ENCODE measurements at regions not wholly inside any gene's neighbourhood (a gene's known extent, or its start where the extent isn't known, plus 50 kb on each side); places are given as distances from the start of the nearest gene placed in this dataset.

DNA sequence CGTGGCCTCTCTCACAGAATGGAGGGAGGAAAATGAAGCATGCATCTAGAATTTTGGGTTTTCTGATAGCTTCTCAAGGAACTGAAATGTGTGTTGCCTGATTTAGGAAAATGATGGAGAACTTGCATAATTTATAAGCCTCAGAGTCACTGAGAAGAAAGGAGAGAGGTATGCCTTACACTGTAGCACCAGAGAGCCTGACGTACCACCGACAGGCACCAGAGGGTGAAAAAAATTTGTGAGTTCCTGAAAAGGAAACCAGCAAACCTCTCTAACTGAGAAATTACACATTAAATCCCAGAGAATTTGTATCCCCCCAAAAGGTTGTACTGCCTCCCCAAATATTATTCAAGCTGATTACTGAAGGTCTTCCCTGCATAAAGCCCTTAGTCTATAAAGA, 915.3 kb upstream of the SLITRK6 start:
- Histone ChIP-seq H3K4me1 (no peaks in the 10 kb centered on the region), H3K4me3 (no peak overlapping the region), H3K27me3 (no peaks in the 10 kb centered on the region), H3K9me3 (no peaks in the 10 kb centered on the region), H3K36me3 (no peaks in the 10 kb centered on the region), H3K27ac (no peak overlapping the region)
- WGBS, 2 donors, result 85 to 90% methylated on average over 3 of the region's 3 CpGs
- TF ChIP-seq CTCF (IDR thresholded peaks at IDR 0.05) (no peak), EP300 (IDR thresholded peaks at IDR 0.05) (no peak), POLR2A (IDR thresholded peaks at IDR 0.05) (no peak)
- DNase-seq (ENCODE audit: low spot score in 2 of 2), result no peak

GRCh38 chr13:86725105-86725504, 925.9 kb upstream of the SLITRK6 start:
- H3K36me3 ChIP-seq, result no peaks in the 10 kb centered on the region
- H3K9me3 ChIP-seq, result no peaks in the 10 kb centered on the region
- H3K27ac ChIP-seq, result no peak overlapping the region
- no peaks in the 10 kb centered on the region for H3K4me1 ChIP-seq
- WGBS, 2 donors, result 59 to 65% methylated on average over 3 of the region's 3 CpGs
- DNase-seq (ENCODE audit: low spot score in 2 of 2), result no peak
- TF ChIP-seq POLR2A (IDR thresholded peaks at IDR 0.05) (no peak), CTCF (IDR thresholded peaks at IDR 0.05) (no peak), EP300 (IDR thresholded peaks at IDR 0.05) (no peak)
- no peaks in the 10 kb centered on the region for H3K27me3 ChIP-seq
- H3K4me3 ChIP-seq, result no peak overlapping the region

- no peak for DNase-seq (ENCODE audit: low spot score in 2 of 2)
- Histone ChIP-seq H3K4me3 (no peak overlapping the region), H3K36me3 (no peaks in the 10 kb centered on the region), H3K27ac (no peak overlapping the region), H3K9me3 (peaks cover 0 to 12% (median 0%) of the 10 kb centered on the region in 4 donors), H3K27me3 (no peaks in the 10 kb centered on the region), H3K4me1 (no peaks in the 10 kb centered on the region)
- WGBS, 2 donors, result 44 to 62% methylated on average over 2 of the region's 2 CpGs
- TF ChIP-seq CTCF (IDR thresholded peaks at IDR 0.05), result no peak
- TF ChIP-seq POLR2A (IDR thresholded peaks at IDR 0.05), result no peak
- TF ChIP-seq EP300 (IDR thresholded peaks at IDR 0.05), result no peak
Observed at GRCh38 chr13:86729206-86729605, 930.0 kb upstream of the SLITRK6 start.

DNA sequence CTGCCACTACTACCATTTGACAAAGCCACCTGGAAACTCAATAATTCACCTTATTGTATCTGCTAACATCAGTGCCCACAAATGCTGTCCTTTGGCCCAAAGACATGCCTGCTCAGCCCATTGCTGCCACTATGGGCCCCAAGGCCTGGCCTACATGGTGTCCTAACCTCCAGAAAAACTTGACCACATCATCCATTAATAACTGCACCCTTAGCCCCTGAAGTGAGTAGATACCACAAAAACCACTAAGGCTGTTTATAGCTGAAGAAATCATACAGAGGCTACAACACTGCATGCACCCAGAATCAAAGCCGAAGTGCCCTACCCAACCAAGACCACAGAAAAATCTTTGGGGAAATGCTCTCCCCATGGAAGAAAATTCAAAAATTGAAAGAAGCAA, 932.8 kb upstream of the SLITRK6 start:
- TF ChIP-seq POLR2A (IDR thresholded peaks at IDR 0.05), result no peak
- TF ChIP-seq EP300 (IDR thresholded peaks at IDR 0.05), result no peak
- TF ChIP-seq CTCF (IDR thresholded peaks at IDR 0.05), result no peak

DNA sequence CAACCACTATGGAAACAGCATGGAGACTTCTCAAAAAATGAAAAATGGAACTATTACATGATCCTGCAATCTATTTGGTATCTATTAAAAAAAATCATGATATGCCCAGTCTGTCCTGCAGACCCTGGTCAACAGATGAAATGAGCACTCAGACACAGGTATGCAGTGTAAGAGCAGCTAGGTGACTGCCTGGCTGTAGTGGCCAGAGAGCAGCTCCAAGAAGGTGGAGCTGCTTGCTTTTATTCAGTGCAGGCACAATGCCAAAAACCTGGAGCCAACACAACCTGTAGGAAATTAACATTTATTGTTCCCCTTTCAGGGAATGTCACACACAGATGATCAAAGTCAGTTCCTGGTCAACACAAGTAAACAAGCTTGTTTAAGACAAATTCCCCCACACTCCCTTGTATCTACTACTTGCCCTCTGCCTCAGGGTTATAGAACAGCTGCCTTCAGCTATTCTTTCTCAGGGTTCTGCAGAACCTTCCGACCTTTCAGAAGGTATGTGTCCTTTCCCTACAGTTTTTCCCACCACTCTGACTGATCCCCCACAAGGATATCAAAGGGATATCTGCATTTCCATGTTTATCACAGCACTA, 933.7 kb upstream of the SLITRK5 start:
- 56 to 72% methylated on average over 1 of the region's 1 CpG for WGBS, 2 donors
- H3K4me1 ChIP-seq, result no peaks in the 10 kb centered on the region
- TF ChIP-seq EP300 (IDR thresholded peaks at IDR 0.05) (no peak), CTCF (IDR thresholded peaks at IDR 0.05) (no peak), POLR2A (IDR thresholded peaks at IDR 0.05) (no peak)
- no peaks in the 10 kb centered on the region for H3K27me3 ChIP-seq
- no peak overlapping the region for H3K4me3 ChIP-seq
- DNase-seq (ENCODE audit: low spot score in 2 of 2), result no peak
- H3K27ac ChIP-seq, result no peak overlapping the region
- no peaks in the 10 kb centered on the region for H3K36me3 ChIP-seq
- peaks cover 0 to 16% (median 0%) of the 10 kb centered on the region in 4 donors for H3K9me3 ChIP-seq

More for the DNA sequence above, 932.8 kb upstream of the SLITRK6 start:
- Histone ChIP-seq H3K36me3 (no peaks in the 10 kb centered on the region), H3K27ac (no peak overlapping the region), H3K9me3 (peaks cover 0 to 17% (median 0%) of the 10 kb centered on the region in 4 donors), H3K27me3 (no peaks in the 10 kb centered on the region), H3K4me3 (no peak overlapping the region), H3K4me1 (no peaks in the 10 kb centered on the region)
- WGBS, 2 donors, result 92 to 95% methylated on average over 1 of the region's 1 CpG
- DNase-seq (ENCODE audit: low spot score in 2 of 2), result no peak
